ENCODE measurements at regions not wholly inside any gene's neighbourhood (a gene's known extent, or its start where the extent isn't known, plus 50 kb on each side); places are given as distances from the start of the nearest gene placed in this dataset.

- TF ChIP-seq POLR2A (IDR thresholded peaks at IDR 0.05; ENCODE audit: low read length), result no peak
- TF ChIP-seq GATA1 (IDR thresholded peaks at IDR 0.05; ENCODE audit: low read depth, low read length), result no peak
Observed at GRCh38 chr2:163465440-163465839, 270.4 kb downstream of the FIGN start.

Measured in erythroblast (primary cell).